HCT116 (cell line): ENCODE measurements at regions not wholly inside any gene's neighbourhood (a gene's known extent, or its start where the extent isn't known, plus 50 kb on each side); places are given as distances from the start of the nearest gene placed in this dataset.

Source experiments
- ATAC-seq: fragments of 200-7000 bp; cut with Tn5 transposase; 2 replicates; pipeline ENCODE4 v1.9.1; 2020; ENCODE audit warnings: mild to moderate bottlenecking, moderate library complexity
- BruUV-seq: library from RNA; stranded (reverse); fragments of 400-500 nt; replicated peaks from 2 replicates; lab custom pipeline; 2021; lab: Mats Ljungman, UMichigan
- CTCF ChIA-PET: fragments of 300-600 bp; sonication (Branson Sonifier 250); formaldehyde crosslinking; loops from one replicate; lab custom pipeline; 2021; ENCODE audit warnings: antibody characterized with exemption; lab: Charles Lee
- POLR2A ChIA-PET: fragments of 300-600, 350-600 bp; sonication (Branson Sonifier 250); formaldehyde crosslinking; loops from one replicate; lab custom pipeline; 2021; ENCODE audit warnings: antibody characterized with exemption; lab: Charles Lee
- RAD21 ChIA-PET, 2 experiments: fragments of 300-600 bp; sonication (Branson Sonifier 250); formaldehyde crosslinking; loops; one replicate each; lab custom pipeline; 2023; ENCODE audit warnings: low total read pairs in 2 of 2; ENCODE audit not compliant: uncharacterized antibody in 2 of 2, unreplicated experiment in 2 of 2, low non-redundant PET in 1 of 2; lab: Charles Lee
- DNase-seq: peaks from one replicate; pipeline ENCODE4 v3.0.0-alpha.2; 2010; ENCODE audit warnings: low read depth, low spot score
- H2AFZ ChIP-seq: fragments of 200-600 bp; shearing (Covaris generic), sonication (generic); 2 replicates; pipeline ENCODE4 v1.6.1; 2017; ENCODE audit warnings: low read depth, mixed run types, mixed read lengths, antibody characterized with exemption, low read length; ENCODE audit not compliant: poor library complexity, severe bottlenecking
- H3K27ac ChIP-seq: 2 replicates; pipeline ENCODE4 v1.5.1; 2012; ENCODE audit warnings: low read depth, low read length
- H3K27me3 ChIP-seq: fragments of 200-600 bp; sonication (generic); 2 replicates; pipeline ENCODE4 v1.6.1; 2016; ENCODE audit warnings: mixed run types, low read length, mixed read lengths; ENCODE audit not compliant: insufficient read depth
- H3K36me3 ChIP-seq, 2 experiments: fragments of 200-500 bp in 1 of 2; fragments of 200-600 bp in 1 of 2; sonication (Bioruptor generic) in 1 of 2; sonication (generic) in 1 of 2; 2 replicates each; pipeline versions ENCODE4 v1.5.1 to v1.6.1; 2014 to 2016; ENCODE audit warnings: low read length in 2 of 2, inconsistent platforms in 1 of 2, mixed read lengths in 1 of 2, mixed run types in 1 of 2; ENCODE audit not compliant: insufficient read depth in 2 of 2, control insufficient read depth in 1 of 2
- H3K4me1 ChIP-seq, 2 experiments: fragments of 200-600 bp in 1 of 2; sonication (generic) in 1 of 2; 2 replicates each; pipeline versions ENCODE4 v1.5.1 to v1.6.1; 2012 to 2017; ENCODE audit warnings: low read length in 2 of 2, inconsistent platforms in 1 of 2, mild to moderate bottlenecking in 1 of 2, mixed read lengths in 1 of 2, mixed run types in 1 of 2, moderate library complexity in 1 of 2; ENCODE audit not compliant: insufficient read depth in 2 of 2, control insufficient read depth in 1 of 2
- H3K4me2 ChIP-seq: fragments of 200-600 bp; sonication (generic); 2 replicates; pipeline ENCODE4 v1.6.1; 2017; ENCODE audit warnings: mixed run types, low read length, mixed read lengths
- H3K4me3 ChIP-seq, 2 experiments: fragments of 200-600 bp in 1 of 2; sonication (generic) in 1 of 2; replicated peaks in 1 of 2; 2 replicates each; pipeline ENCODE4 v1.5.1; 2011 to 2016; ENCODE audit warnings: low read length in 2 of 2, control low read depth in 1 of 2, low read depth in 1 of 2, mild to moderate bottlenecking in 1 of 2, mixed read lengths in 1 of 2, mixed run types in 1 of 2
- H3K79me2 ChIP-seq: fragments of 200-600 bp; sonication (generic); 2 replicates; pipeline ENCODE4 v1.6.1; 2017; ENCODE audit warnings: mild to moderate bottlenecking, mixed run types, low read length, moderate library complexity, mixed read lengths; ENCODE audit not compliant: insufficient read depth
- H3K9ac ChIP-seq: fragments of 200-600 bp; sonication (generic); 2 replicates; pipeline ENCODE4 v1.6.1; 2016; ENCODE audit warnings: low read length, mixed read lengths
- H3K9me2 ChIP-seq: fragments of 200-600 bp; sonication (generic), shearing (Covaris generic); 2 replicates; pipeline ENCODE4 v1.6.1; 2017; ENCODE audit warnings: mixed run types, mild to moderate bottlenecking, moderate library complexity; ENCODE audit not compliant: insufficient read depth
- H3K9me3 ChIP-seq, 2 experiments: fragments of 200-500 bp in 1 of 2; fragments of 200-600 bp in 1 of 2; sonication (Bioruptor generic) in 1 of 2; sonication (generic) in 1 of 2; 2 replicates each; pipeline ENCODE4 v1.6.1; 2014 to 2017; ENCODE audit warnings: low read length in 2 of 2, mixed read lengths in 2 of 2, inconsistent platforms in 1 of 2, low read depth in 1 of 2, mild to moderate bottlenecking in 1 of 2, mixed run types in 1 of 2, moderate library complexity in 1 of 2; ENCODE audit not compliant: control insufficient read depth in 1 of 2, insufficient read depth in 1 of 2
- H4K20me1 ChIP-seq: fragments of 200-600 bp; sonication (generic), shearing (Covaris generic); 2 replicates; pipeline ENCODE4 v1.6.1; 2017; ENCODE audit warnings: mixed run types, mild to moderate bottlenecking, moderate library complexity; ENCODE audit not compliant: insufficient read depth
- CEBPB ChIP-seq: IDR thresholded peaks from 2 replicates; pipeline ENCODE4 v1.6.1; 2012; ENCODE audit warnings: low read depth
- EGR1 ChIP-seq: IDR thresholded peaks from 2 replicates; pipeline ENCODE4 v1.6.1; 2012; ENCODE audit warnings: low read depth
- ELF1 ChIP-seq: IDR thresholded peaks from 2 replicates; pipeline ENCODE4 v1.6.1; 2012; ENCODE audit warnings: low read depth, borderline replicate concordance
- EZH2 ChIP-seq: fragments of 200-600 bp; sonication (generic); IDR thresholded peaks from 2 replicates; pipeline ENCODE4 v1.6.1; 2017; ENCODE audit warnings: antibody characterized with exemption, mixed run types
- EZH2phosphoT487 ChIP-seq: fragments of 200-600 bp; IDR thresholded peaks from 2 replicates; pipeline ENCODE4 v1.6.1; 2018; ENCODE audit warnings: antibody characterized with exemption, borderline replicate concordance
- JUND ChIP-seq: IDR thresholded peaks from 2 replicates; pipeline ENCODE4 v1.6.1; 2012
- POLR2A ChIP-seq: IDR thresholded peaks from 2 replicates; pipeline ENCODE4 v1.7.0; 2011; ENCODE audit warnings: borderline replicate concordance; ENCODE audit not compliant: insufficient read depth, insufficient read length; ENCODE audit errors: extremely low read depth
- POLR2AphosphoS5 ChIP-seq: IDR thresholded peaks from 2 replicates; pipeline ENCODE4 v1.6.1; 2011; ENCODE audit warnings: mild to moderate bottlenecking, low read depth, low read length, moderate library complexity
- RAD21 ChIP-seq: IDR thresholded peaks from 2 replicates; pipeline ENCODE4 v1.6.1; 2012; ENCODE audit warnings: low read depth, mild to moderate bottlenecking
- SP1 ChIP-seq: IDR thresholded peaks from 2 replicates; pipeline ENCODE4 v1.6.1; 2012; ENCODE audit warnings: low read depth
- SRF ChIP-seq: IDR thresholded peaks from 2 replicates; pipeline ENCODE4 v1.6.1; 2012; ENCODE audit warnings: low read depth
- YY1 ChIP-seq: IDR thresholded peaks from 2 replicates; pipeline ENCODE4 v1.6.1; 2011; ENCODE audit warnings: low read length, low read depth, moderate library complexity, mild to moderate bottlenecking; ENCODE audit not compliant: insufficient replicate concordance; ENCODE audit errors: extremely low read depth
- intact Hi-C: fragments of 100-400 bp; cut with micrococcal nuclease; formaldehyde crosslinking; loops from 2 replicates; pipeline ENCODE4 v1.10.0; 2022
- TF ChIP-seq, protein P1 (sequence below): IDR thresholded peaks from 2 replicates; pipeline ENCODE4 v1.6.1; 2012
- TF ChIP-seq, protein P2 (sequence below): IDR thresholded peaks from 2 replicates; pipeline ENCODE4 v1.6.1; 2012
- TF ChIP-seq, protein P3 (sequence below): IDR thresholded peaks from 2 replicates; pipeline ENCODE4 v1.6.1; 2012; ENCODE audit warnings: low read depth

DNA sequence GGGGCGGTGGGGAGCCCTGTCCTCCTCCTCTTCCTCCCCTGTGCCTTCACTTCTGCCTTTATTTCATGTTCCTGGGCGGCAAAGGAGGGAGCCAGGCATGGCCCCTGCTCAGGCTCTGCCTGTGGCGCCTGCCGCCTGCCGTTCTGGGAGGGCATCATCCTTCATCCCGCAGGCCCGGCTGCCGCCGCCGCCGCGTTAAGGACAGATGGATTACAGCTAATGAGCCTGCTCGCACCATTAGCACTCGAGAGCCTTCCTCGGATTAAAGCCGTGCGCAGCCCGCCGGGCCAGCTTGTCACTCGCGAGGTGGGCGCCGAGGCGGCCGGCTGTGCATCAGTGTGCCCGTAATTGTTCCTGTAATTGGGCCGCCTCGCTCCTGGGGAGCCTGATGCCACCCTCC, 127.7 kb upstream of the GSE1 start:
- no TSS peak for BruUV-seq
- H3K27ac ChIP-seq: no peak overlapping the region
- intact Hi-C loops: no loop called here
- no peak overlapping the region for H2AFZ ChIP-seq
- CTCF ChIA-PET: no interaction called here
- POLR2A ChIA-PET: no interaction called here
- no peak overlapping the region for H3K4me2 ChIP-seq
- no peaks in the 10 kb centered on the region for H3K79me2 ChIP-seq
- no peaks in the 10 kb centered on the region for H4K20me1 ChIP-seq
- RAD21 ChIA-PET: no interaction called here
- no peaks in the 10 kb centered on the region for H3K9me2 ChIP-seq
- H3K9me3 ChIP-seq: no peaks in the 10 kb centered on the region
- H3K4me1 ChIP-seq: no peaks in the 10 kb centered on the region
- DNase-seq: no peak
- no peak overlapping the region for H3K9ac ChIP-seq
- H3K27me3 ChIP-seq: no peaks in the 10 kb centered on the region
- no peak for TF ChIP-seq RAD21
- TF ChIP-seq ELF1: no peak
- TF ChIP-seq EZH2phosphoT487: no peak
- TF ChIP-seq POLR2AphosphoS5: no peak
- TF ChIP-seq, protein P1, sequence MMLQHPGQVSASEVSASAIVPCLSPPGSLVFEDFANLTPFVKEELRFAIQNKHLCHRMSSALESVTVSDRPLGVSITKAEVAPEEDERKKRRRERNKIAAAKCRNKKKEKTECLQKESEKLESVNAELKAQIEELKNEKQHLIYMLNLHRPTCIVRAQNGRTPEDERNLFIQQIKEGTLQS: no peak
- no peak for TF ChIP-seq EGR1
- TF ChIP-seq, protein P2, sequence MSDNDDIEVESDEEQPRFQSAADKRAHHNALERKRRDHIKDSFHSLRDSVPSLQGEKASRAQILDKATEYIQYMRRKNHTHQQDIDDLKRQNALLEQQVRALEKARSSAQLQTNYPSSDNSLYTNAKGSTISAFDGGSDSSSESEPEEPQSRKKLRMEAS: no peak
- TF ChIP-seq CEBPB: no peak
- no peak for TF ChIP-seq YY1
- TF ChIP-seq SRF: no peak
- no peak for ATAC-seq
- no peaks in the 10 kb centered on the region for H3K36me3 ChIP-seq
- no peak overlapping the region for H3K4me3 ChIP-seq

DNA sequence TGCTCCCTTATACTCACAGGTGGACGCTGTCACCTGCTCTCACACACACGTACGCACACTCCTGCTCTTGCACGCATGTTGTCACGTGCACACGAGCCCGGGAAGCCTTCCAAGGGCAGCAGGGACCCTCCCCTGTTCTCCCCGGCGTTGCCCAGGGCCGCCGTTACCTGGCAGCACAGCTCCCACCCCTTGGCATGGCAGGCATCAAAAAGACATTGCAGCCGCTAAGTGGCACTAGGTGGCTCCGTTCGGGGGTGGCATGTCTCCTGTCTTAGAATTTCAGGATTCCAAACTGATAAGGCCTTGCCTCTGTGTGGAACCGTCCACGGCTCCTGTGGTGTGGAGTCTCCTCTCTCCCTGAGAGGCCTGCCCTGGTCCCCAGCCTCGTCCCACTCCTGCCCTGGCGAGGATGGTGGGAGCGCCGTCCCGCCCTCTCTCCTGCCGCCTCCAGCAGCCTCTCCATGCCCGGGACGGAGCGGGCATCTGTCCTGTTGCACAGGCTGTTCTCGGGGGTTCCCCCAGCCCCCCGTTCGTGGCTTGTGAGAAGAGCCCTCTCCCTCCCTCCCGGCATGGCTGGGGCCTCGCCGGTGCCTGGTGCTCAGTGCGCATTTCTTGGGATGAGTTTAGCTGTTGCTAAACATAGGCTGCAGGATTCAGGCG, 126.7 kb upstream of the GSE1 start:
- ATAC-seq (no peak), DNase-seq (no peak)
- peaks cover 6 to 8% of the 10 kb centered on the region in 2 experiments for H3K4me1 ChIP-seq
- intact Hi-C loops: no loop called here
- no TSS peak for BruUV-seq
- H3K4me3 ChIP-seq: no peak overlapping the region
- no peaks in the 10 kb centered on the region for H4K20me1 ChIP-seq
- H3K9ac ChIP-seq: no peak overlapping the region
- H2AFZ ChIP-seq: no peak overlapping the region
- H3K9me3 ChIP-seq: no peaks in the 10 kb centered on the region
- no peak for TF ChIP-seq POLR2A
- TF ChIP-seq EGR1: no peak
- no peak for TF ChIP-seq ELF1
- TF ChIP-seq, protein P3, sequence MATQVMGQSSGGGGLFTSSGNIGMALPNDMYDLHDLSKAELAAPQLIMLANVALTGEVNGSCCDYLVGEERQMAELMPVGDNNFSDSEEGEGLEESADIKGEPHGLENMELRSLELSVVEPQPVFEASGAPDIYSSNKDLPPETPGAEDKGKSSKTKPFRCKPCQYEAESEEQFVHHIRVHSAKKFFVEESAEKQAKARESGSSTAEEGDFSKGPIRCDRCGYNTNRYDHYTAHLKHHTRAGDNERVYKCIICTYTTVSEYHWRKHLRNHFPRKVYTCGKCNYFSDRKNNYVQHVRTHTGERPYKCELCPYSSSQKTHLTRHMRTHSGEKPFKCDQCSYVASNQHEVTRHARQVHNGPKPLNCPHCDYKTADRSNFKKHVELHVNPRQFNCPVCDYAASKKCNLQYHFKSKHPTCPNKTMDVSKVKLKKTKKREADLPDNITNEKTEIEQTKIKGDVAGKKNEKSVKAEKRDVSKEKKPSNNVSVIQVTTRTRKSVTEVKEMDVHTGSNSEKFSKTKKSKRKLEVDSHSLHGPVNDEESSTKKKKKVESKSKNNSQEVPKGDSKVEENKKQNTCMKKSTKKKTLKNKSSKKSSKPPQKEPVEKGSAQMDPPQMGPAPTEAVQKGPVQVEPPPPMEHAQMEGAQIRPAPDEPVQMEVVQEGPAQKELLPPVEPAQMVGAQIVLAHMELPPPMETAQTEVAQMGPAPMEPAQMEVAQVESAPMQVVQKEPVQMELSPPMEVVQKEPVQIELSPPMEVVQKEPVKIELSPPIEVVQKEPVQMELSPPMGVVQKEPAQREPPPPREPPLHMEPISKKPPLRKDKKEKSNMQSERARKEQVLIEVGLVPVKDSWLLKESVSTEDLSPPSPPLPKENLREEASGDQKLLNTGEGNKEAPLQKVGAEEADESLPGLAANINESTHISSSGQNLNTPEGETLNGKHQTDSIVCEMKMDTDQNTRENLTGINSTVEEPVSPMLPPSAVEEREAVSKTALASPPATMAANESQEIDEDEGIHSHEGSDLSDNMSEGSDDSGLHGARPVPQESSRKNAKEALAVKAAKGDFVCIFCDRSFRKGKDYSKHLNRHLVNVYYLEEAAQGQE: no peak
- TF ChIP-seq JUND: no peak
- no peak for TF ChIP-seq YY1
- TF ChIP-seq EZH2: no peak
- no peak for TF ChIP-seq EZH2phosphoT487
- no peak for TF ChIP-seq SP1
- TF ChIP-seq, protein P1: no peak
- ChIA-PET CTCF (interaction anchor here (1.3 to 1.6 kb wide), 2 partner anchors 14 to 70 kb away, joined by 3 to 5 read pairs; no protein-coding TSS in a partner anchor), RAD21 (no interaction called here), POLR2A (no interaction called here)
- H3K27me3 ChIP-seq: no peaks in the 10 kb centered on the region
- no peak overlapping the region for H3K4me2 ChIP-seq
- H3K36me3 ChIP-seq: no peaks in the 10 kb centered on the region
- no peaks in the 10 kb centered on the region for H3K79me2 ChIP-seq
- H3K9me2 ChIP-seq: no peaks in the 10 kb centered on the region
- no peak overlapping the region for H3K27ac ChIP-seq
